ENCODE measurements at regions not wholly inside any gene's neighbourhood (a gene's known extent, or its start where the extent isn't known, plus 50 kb on each side); places are given as distances from the start of the nearest gene placed in this dataset.

DNA sequence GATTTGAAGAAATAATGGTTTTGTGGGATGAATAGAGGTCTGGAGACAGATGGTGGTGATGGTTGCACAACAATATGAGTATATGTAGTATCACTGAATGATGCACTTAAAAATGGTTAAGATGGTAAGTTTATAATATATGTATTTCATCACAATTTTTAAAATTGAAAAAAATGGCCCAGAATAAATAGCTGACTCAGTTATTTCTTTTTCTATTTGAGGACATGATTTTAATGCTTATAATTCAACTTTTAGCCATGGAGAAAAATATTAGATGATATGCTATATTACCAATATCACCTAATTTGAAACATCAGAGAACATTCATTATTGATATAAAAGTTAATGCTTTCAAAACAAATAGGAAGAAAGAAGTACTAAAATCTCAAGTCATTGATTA, 339.8 kb upstream of the LINC00305 start:
- no peak for TF ChIP-seq POLR2AphosphoS5 (IDR thresholded peaks at IDR 0.05)
- TF ChIP-seq, protein P1, sequence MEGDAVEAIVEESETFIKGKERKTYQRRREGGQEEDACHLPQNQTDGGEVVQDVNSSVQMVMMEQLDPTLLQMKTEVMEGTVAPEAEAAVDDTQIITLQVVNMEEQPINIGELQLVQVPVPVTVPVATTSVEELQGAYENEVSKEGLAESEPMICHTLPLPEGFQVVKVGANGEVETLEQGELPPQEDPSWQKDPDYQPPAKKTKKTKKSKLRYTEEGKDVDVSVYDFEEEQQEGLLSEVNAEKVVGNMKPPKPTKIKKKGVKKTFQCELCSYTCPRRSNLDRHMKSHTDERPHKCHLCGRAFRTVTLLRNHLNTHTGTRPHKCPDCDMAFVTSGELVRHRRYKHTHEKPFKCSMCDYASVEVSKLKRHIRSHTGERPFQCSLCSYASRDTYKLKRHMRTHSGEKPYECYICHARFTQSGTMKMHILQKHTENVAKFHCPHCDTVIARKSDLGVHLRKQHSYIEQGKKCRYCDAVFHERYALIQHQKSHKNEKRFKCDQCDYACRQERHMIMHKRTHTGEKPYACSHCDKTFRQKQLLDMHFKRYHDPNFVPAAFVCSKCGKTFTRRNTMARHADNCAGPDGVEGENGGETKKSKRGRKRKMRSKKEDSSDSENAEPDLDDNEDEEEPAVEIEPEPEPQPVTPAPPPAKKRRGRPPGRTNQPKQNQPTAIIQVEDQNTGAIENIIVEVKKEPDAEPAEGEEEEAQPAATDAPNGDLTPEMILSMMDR (IDR thresholded peaks at IDR 0.05): no peak

Data from esophagus muscularis mucosa (tissue), 3 donors.